Liver (tissue), 8 donors: ENCODE measurements at regions not wholly inside any gene's neighbourhood (a gene's known extent, or its start where the extent isn't known, plus 50 kb on each side); places are given as distances from the start of the nearest gene placed in this dataset.

Experiments used
- DNase-seq: peaks from one replicate; pipeline ENCODE4 v3.0.0-alpha.2; 2017; ENCODE audit warnings: low spot score
- H3K27ac ChIP-seq, 2 donors: one replicate each; pipeline ENCODE4 v1.7.0; 2013; ENCODE audit warnings: inconsistent platforms in 2 of 2, low read length in 2 of 2, control low read depth in 1 of 2, low read depth in 1 of 2, mild to moderate bottlenecking in 1 of 2
- H3K27me3 ChIP-seq, 4 donors: one replicate each; pipeline versions ENCODE4 v1.6.1 to v1.7.0; 2013; ENCODE audit warnings: low read length in 3 of 4, inconsistent platforms in 1 of 4, mild to moderate bottlenecking in 1 of 4, moderate library complexity in 1 of 4; ENCODE audit not compliant: control insufficient read depth in 4 of 4, insufficient read depth in 4 of 4
- H3K36me3 ChIP-seq, 4 donors: one replicate each; pipeline versions ENCODE4 v1.6.1 to v1.7.0; 2013; ENCODE audit warnings: low read length in 3 of 4, mild to moderate bottlenecking in 3 of 4, low read depth in 1 of 4, moderate library complexity in 1 of 4; ENCODE audit not compliant: control insufficient read depth in 4 of 4, insufficient read depth in 3 of 4
- H3K4me1 ChIP-seq, 4 donors: one replicate each; pipeline versions ENCODE4 v1.6.1 to v1.7.0; 2013; ENCODE audit warnings: low read length in 3 of 4, mild to moderate bottlenecking in 3 of 4, moderate library complexity in 1 of 4; ENCODE audit not compliant: control insufficient read depth in 4 of 4, insufficient read depth in 4 of 4
- H3K4me3 ChIP-seq, 3 donors: one replicate each; pipeline versions ENCODE4 v1.6.1 to v1.7.0; 2013; ENCODE audit warnings: low read length in 3 of 3, control low read depth in 1 of 3, low read depth in 1 of 3, mild to moderate bottlenecking in 1 of 3
- H3K9ac ChIP-seq, 2 donors: one replicate each; pipeline ENCODE4 v1.7.0; 2013; ENCODE audit warnings: low read length in 2 of 2, mild to moderate bottlenecking in 2 of 2, moderate library complexity in 2 of 2, control low read depth in 1 of 2, low read depth in 1 of 2
- H3K9me3 ChIP-seq, 4 donors: one replicate each; pipeline versions ENCODE4 v1.6.1 to v1.7.0; 2013; ENCODE audit warnings: low read length in 3 of 4; ENCODE audit not compliant: control insufficient read depth in 4 of 4
- ATF3 ChIP-seq: IDR thresholded peaks from 2 replicates; pipeline ENCODE4 v1.6.1; 2016; ENCODE audit warnings: antibody characterized with exemption
- CTCF ChIP-seq: fragments of 150-350 bp; IDR thresholded peaks from 2 replicates; pipeline ENCODE4 v1.5.1; 2017; ENCODE audit warnings: improper control_type of control experiment, low read depth, low read length; ENCODE audit not compliant: missing input control
- EGR1 ChIP-seq, 2 donors: IDR thresholded peaks; 2 replicates each; pipeline ENCODE4 v1.6.1; 2016 to 2018; ENCODE audit warnings: antibody characterized with exemption in 2 of 2, low read depth in 2 of 2
- FOXA1 ChIP-seq: IDR thresholded peaks from 2 replicates; pipeline ENCODE4 v1.6.1; 2016; ENCODE audit warnings: antibody characterized with exemption
- FOXA2 ChIP-seq: IDR thresholded peaks from 2 replicates; pipeline ENCODE4 v1.6.1; 2016; ENCODE audit warnings: antibody characterized with exemption
- GABPA ChIP-seq, 2 donors: IDR thresholded peaks in 1 of 2; conservative IDR thresholded peaks in 1 of 2; 2 replicates each; pipeline ENCODE4 v1.6.1; 2016; ENCODE audit warnings: antibody characterized with exemption in 2 of 2, mild to moderate bottlenecking in 1 of 2, moderate library complexity in 1 of 2
- HNF4A ChIP-seq, 2 donors: conservative IDR thresholded peaks; 2 replicates each; pipeline ENCODE4 v1.6.1; 2016; ENCODE audit warnings: antibody characterized with exemption in 2 of 2, mild to moderate bottlenecking in 2 of 2
- HNF4G ChIP-seq: IDR thresholded peaks from 2 replicates; pipeline ENCODE4 v1.6.1; 2016; ENCODE audit warnings: antibody characterized with exemption
- JUND ChIP-seq, 2 donors: IDR thresholded peaks; 2 replicates each; pipeline ENCODE4 v1.6.1; 2016; ENCODE audit warnings: antibody characterized with exemption in 2 of 2
- MAX ChIP-seq: IDR thresholded peaks from 2 replicates; pipeline ENCODE4 v1.6.1; 2016; ENCODE audit warnings: antibody characterized with exemption
- NR2F2 ChIP-seq: IDR thresholded peaks from 2 replicates; pipeline ENCODE4 v1.6.1; 2016; ENCODE audit warnings: antibody characterized with exemption
- RAD21 ChIP-seq, 2 donors: IDR thresholded peaks; 2 replicates each; pipeline ENCODE4 v1.6.1; 2016; ENCODE audit warnings: antibody characterized with exemption in 2 of 2, mild to moderate bottlenecking in 2 of 2
- REST ChIP-seq: IDR thresholded peaks from 2 replicates; pipeline ENCODE4 v1.6.1; 2016; ENCODE audit warnings: antibody characterized with exemption, mild to moderate bottlenecking
- RXRA ChIP-seq, 2 donors: IDR thresholded peaks; 2 replicates each; pipeline ENCODE4 v1.6.1; 2017 to 2018; ENCODE audit warnings: antibody characterized with exemption in 2 of 2, mild to moderate bottlenecking in 1 of 2
- SP1 ChIP-seq: IDR thresholded peaks from 2 replicates; pipeline ENCODE4 v1.6.1; 2018; ENCODE audit warnings: antibody characterized with exemption, mild to moderate bottlenecking
- TAF1 ChIP-seq: conservative IDR thresholded peaks from 2 replicates; pipeline ENCODE4 v1.6.1; 2016; ENCODE audit warnings: antibody characterized with exemption, mild to moderate bottlenecking
- YY1 ChIP-seq: IDR thresholded peaks from 2 replicates; pipeline ENCODE4 v1.6.1; 2016; ENCODE audit warnings: antibody characterized with exemption, mild to moderate bottlenecking
- ZBTB33 ChIP-seq: IDR thresholded peaks from 2 replicates; pipeline ENCODE4 v1.6.1; 2016; ENCODE audit warnings: antibody characterized with exemption
- WGBS: extraction: QIAGEN DNeasy Blood & Tissue Kit; methylation state at CpG from one replicate; pipeline ENCODE4 v1.1.7; 2013; 5-methylcytosine and 5-hydroxymethylcytosine counted together
- donor health status: healthy.
- donor health status: healthy.
- donor health status: healthy.
- donor health status: healthy.
- donor health status: healthy.

- TF ChIP-seq ZBTB33 (no peak), MAX (no peak), JUND (IDR thresholded peaks at IDR 0.05) (no peak), HNF4G (no peak), RAD21 (IDR thresholded peaks at IDR 0.05) (no peak), REST (no peak), YY1 (no peak), EGR1 (IDR thresholded peaks at IDR 0.05; ENCODE audit: low read depth in 2 of 2) (no peak), FOXA1 (no peak), TAF1 (no peak), GABPA (IDR thresholded peaks at IDR 0.05 in 1 of 2, conservative IDR thresholded peaks at IDR 0.05 in 1 of 2) (no peak), RXRA (IDR thresholded peaks at IDR 0.05) (no peak), CTCF (no peak), SP1 (no peak), ATF3 (no peak), FOXA2 (no peak), NR2F2 (no peak), HNF4A (conservative IDR thresholded peaks at IDR 0.05) (no peak)
These were observed 119.8 kb downstream of the TPR start for GRCh38 chr1:186255266-186255665.

GRCh38 chr1:186250529-186250928 is 124.5 kb downstream of the TPR start:
- Histone ChIP-seq H3K9ac (no peak overlapping the region), H3K27me3 (no peaks in the 10 kb centered on the region), H3K4me1 (no peaks in the 10 kb centered on the region), H3K4me3 (no peak overlapping the region), H3K36me3 (no peaks in the 10 kb centered on the region), H3K9me3 (peaks cover 0 to 1% (median 0%) of the 10 kb centered on the region in 4 donors), H3K27ac (no peak overlapping the region)
- 95% methylated on average over 1 of the region's 1 CpG for WGBS
- no peak for DNase-seq
- no peak for TF ChIP-seq HNF4G
- TF ChIP-seq REST = no peak
- TF ChIP-seq FOXA1 = no peak
- no peak for TF ChIP-seq FOXA2
- no peak for TF ChIP-seq HNF4A (conservative IDR thresholded peaks at IDR 0.05)
- no peak for TF ChIP-seq CTCF
- no peak for TF ChIP-seq RAD21 (IDR thresholded peaks at IDR 0.05)
- no peak for TF ChIP-seq JUND (IDR thresholded peaks at IDR 0.05)
- TF ChIP-seq TAF1 = no peak
- TF ChIP-seq EGR1 (IDR thresholded peaks at IDR 0.05; ENCODE audit: low read depth in 2 of 2) = no peak
- TF ChIP-seq RXRA (IDR thresholded peaks at IDR 0.05) = no peak
- no peak for TF ChIP-seq MAX
- TF ChIP-seq GABPA (IDR thresholded peaks at IDR 0.05 in 1 of 2, conservative IDR thresholded peaks at IDR 0.05 in 1 of 2) = no peak
- TF ChIP-seq SP1 = no peak

More at GRCh38 chr1:186255266-186255665, 119.8 kb downstream of the TPR start:
- Histone ChIP-seq H3K4me3 (no peak overlapping the region), H3K4me1 (no peaks in the 10 kb centered on the region), H3K9ac (no peak overlapping the region), H3K27ac (no peak overlapping the region), H3K9me3 (no peaks in the 10 kb centered on the region), H3K36me3 (no peaks in the 10 kb centered on the region), H3K27me3 (no peaks in the 10 kb centered on the region)
- no peak for DNase-seq
- 75% methylated on average over 4 of the region's 4 CpGs for WGBS
